ENCODE measurements at regions not wholly inside any gene's neighbourhood (a gene's known extent, or its start where the extent isn't known, plus 50 kb on each side); places are given as distances from the start of the nearest gene placed in this dataset.

DNA sequence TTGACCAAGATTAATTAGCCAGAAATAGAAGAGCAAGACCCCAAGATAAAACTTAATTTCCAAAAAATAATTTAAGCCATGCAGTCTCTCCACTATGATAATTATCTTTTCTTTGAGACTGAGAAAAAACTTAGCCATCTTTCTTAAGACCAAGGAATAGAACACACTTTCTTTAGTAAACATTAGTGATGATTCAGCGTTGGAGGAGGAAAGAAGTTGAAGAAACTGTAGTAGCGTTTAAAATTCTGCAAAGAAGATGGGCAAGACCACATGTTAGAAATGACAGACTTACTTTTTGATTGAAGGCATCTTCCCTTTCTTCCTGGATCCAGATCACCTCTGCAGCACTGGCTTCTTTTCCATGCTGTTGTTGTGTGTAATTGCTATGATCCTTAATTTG, 124.8 kb upstream of the RASSF8 start:
- no peak for DNase-seq

DNA sequence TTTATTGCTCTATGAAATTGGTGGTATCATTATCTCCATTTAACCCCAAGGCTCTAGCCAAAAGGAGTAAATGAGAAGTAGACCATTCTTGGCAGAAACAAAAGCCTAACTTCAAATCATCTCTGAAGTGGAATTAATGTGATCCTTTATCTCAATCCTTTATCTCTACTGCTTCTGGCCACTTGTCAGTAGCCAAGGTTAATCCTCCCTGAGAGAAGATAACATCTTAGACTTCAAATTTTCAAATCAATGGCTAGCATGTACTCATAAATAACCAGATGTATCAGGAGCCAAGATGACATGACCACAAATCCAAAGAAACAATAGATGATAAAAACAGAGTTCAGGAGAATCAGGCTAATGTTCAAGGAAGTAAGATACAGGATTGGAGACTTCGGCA, 123.1 kb upstream of the RASSF8 start:
- DNase-seq: no peak

DNA sequence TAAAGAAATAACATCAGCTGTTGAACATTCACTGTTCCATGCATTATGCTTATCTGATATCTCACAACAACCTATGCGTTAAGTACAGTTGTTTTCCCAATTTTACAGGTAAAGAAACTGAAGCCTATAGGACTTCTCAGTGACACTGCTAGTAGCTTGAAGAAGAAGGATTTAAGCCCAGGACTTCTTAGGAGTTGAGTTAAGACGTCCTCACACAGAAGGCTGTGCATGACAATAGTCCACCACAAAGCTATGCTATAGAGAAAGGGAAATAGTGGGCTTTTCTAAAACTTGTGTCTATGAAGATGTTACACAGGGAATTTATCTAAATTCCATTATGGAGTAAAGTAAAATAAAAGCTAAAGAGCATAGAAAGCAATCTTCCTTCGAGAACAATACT, 120.5 kb upstream of the RASSF8 start:
- no peak for DNase-seq

DNA sequence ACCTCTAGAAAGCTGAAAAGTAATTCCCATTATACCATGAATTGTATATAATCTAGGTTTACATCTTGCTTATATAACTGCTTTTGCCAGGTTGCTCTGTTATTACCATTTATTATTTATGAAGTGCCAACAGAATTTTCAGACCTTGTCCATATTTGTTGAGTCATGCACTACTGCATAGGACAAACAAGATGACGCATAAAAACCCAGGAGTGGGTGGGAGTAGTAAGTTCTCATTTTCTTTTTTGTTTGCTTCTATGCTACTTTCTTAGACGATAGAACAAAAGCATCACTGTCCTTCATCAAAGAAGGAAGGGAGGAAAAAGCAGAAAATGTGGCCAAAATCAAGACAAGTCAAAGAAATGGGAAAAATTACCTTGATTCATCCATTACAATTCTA, 119.0 kb upstream of the RASSF8 start:
- no peak for DNase-seq

DNA sequence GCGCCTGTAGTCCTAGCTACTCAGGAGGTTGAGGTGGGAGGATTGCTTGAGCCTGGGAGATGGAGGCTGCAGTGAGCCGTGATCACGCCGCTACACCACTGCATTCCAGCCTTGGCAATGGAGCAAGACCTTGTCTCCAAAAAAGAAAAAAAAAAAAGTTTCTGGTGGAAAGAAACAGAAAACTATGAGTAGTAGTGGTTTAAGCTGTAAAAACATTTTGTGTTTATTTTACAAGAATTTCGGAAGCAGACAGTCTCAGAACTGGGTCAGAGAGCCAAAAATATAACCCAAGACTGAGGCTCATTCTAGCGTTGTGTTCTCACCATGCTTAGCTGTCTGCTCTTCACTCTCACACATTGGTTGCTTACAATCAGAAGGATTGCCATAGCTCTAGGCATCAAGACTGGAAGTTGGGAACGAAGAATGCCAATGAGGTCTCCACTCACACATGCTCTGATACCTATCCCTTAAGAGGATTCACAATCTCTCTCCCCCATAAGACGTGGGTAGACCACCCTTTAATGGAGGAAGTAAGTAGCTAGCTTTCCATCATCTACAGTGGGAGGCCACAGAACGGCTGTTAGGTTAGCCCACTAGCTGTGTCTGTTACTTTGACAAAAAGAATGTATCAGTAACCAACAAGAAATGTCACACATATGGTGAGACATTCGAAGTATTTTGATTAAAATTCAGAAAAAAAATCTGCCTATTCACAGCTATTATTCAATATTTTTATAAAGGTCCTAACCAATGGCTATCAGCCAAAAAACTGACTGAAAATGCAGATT, 117.6 kb upstream of the RASSF8 start:
- DNase-seq: no peak

DNA sequence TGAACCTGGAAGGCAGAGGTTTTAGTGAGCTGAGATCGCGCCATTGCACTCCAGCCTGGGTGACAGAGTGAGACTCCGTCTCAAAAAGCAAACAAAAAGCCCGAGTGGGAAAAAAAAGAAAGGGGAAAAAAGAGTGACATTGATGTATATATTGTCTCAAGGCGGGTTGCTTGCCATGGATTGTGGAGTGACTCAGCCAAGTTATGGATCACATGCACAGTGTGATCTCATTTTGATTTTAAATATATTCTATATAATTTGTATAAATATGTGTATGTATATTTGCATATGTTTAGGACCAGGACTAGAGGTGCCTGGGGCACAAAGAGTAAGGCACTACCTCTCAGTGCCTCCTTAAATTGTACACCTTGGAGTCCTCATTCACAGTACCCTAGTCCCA, 116.2 kb upstream of the RASSF8 start:
- DNase-seq: no peak

DNA sequence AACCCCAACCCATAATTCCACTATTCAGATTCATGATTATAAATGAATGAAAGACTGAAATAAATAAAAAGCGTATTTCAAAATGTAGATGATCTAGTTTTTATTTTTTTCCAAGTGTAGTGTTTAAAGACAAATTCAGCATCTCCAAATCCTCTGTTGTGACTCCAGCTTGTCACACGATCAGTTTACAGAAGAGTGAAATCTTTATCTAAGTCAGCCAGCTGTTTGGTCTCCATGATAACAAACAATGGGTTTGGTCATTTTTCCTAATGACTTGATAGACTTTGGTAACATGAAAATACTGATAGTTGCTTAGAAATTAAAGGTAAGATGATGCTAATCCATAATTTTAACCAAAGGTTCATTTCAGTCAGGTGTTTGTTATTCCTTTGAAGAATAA, 114.5 kb upstream of the RASSF8 start:
- no peak for DNase-seq

DNA sequence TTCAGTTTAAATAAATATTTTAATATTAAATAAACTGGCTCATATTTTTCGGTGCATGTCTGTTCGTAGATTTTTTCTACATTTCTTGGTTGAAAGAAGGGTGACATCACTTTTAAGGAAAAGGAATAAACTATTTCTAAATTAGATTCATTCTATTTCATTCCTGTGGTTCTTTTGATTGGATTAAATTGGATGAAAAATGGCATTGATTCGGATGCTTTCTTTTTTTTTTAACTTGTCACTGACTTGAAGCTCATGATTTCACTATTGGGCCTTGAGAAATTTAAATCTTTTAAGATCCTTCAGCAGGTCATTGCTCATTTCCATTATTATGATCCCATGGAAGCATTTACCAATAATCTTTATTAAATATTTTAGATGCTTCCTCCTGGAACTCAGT, 113.1 kb upstream of the RASSF8 start:
- DNase-seq: no peak

DNA sequence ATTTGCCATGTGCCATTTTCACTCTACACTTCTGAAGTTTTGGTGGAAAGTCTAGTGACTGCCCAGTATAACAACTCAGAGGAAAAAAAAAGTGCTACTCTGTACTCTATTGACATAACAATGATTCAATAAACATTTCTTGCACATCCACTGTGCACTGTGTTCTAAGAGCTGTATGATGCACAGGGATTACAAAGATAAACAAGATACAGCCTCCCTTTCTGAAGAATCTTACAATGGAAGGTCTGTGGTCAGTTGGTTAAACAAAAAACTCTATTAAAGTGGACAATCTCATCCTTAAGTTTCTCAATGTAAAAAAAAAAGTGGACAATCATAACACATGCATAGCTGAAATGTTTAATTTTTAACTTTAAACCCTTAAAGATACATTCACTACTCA, 105.7 kb upstream of the RASSF8 start:
- DNase-seq: no peak

DNA sequence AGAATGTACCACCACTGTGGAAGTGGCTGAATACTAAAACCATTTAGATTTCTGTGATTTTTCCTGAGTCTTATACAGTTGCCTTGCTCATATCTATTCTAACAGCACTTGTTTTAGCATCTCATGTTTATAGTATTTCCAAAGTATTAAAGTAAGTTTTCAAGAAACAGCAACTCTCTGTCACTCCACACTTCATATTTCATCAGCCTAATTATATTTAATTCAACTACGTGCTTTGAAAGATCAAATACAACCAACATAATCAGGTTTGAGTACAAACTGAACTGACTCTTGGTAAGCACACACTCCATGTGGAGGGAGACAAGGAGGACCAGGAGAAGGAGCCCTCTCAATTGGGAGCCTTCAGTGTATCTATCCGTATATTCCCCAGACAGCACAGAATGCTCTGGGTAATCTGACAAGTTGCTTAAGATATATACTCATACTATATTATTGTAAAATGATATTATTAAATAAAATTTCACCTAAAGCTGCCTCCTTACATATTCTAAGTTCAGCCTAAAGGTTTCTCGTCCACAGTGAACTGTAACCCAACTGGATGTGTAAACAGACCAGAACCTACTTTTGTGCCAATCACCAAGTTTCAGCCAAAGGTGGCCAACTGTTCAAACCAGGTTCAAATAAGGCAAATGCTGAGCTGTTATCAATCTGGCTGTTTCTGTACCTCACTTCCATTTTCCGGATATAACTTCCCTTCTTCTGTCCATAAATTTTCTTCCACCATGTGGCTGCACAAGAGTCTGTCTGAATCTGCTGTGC, 105.0 kb upstream of the RASSF8 start:
- DNase-seq: no peak

DNA sequence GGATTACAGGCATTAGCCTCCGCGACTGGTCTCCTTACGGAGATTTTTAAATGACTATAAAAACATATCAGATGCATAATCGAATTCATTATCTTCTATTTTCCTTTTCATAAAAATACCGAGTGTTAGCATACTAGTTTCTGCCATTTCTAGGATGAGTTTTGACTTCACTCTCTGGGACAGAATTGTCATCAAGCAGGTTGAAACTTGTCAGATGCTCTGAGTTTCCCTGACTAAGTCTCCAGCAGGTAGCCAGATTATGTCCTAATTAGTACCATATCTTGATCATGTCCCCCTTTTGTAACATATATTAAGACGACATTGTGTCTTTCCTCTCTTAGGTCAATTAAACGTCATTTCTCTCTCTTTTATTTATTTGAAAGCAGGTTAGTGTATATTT, 103.5 kb upstream of the RASSF8 start:
- DNase-seq: no peak

DNA sequence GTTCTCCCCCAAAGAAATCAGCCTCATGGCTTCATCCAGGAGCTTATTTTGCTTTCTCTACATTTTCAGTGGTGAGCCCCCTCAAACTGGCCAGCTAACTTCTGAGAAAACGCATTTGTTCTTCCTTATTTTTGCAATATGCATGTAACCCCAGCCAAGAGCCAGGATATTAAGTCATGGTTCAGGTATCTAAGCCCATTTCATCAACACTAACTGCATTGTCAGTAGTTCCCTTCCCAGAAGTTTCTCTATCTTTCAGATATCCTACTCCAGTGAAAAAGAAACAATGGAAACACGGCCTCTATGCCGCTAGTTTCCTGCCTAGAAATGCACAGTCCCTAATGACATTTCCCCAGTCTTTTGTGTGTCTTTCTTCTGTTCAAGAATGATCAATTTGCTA, 102.8 kb upstream of the RASSF8 start:
- no peak for DNase-seq

DNA sequence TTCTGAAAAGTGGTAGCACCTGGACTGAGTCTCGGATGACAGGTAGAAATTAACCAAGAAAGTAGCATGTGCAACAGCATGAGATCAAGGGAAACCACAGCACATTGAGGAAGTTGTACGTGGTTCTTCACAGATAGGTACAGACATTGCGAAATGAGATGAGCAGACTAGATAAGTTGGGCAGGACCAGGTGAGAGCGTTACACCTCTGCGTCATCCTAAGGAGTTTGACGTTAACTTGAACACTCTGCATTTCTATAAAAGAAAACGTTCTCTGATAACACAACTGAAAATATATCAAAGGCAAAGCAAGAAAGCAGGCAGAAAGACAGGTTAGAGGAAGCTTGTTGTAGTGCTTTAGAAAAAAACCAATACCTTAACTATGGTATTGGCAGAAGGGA, 98.5 kb upstream of the RASSF8 start:
- DNase-seq: no peak

DNA sequence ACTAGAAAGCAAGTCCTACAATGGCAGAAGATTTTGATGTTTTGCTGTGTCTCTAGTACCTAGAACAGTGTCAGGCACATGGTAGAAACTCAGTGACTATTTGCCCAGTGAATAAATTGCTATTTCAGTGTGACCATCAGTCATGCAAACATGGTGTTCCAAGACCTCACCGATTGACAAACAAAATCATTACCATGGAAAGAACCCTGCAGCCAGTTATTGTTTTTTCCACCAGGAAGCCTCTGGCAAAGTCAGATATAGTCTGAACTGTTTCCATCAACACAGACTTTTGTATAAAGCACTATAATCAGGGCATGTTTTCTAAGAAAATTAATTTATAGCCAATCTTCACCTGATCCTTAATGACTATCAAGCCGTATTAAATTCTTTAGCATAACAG, 97.3 kb upstream of the RASSF8 start:
- DNase-seq: no peak

DNA sequence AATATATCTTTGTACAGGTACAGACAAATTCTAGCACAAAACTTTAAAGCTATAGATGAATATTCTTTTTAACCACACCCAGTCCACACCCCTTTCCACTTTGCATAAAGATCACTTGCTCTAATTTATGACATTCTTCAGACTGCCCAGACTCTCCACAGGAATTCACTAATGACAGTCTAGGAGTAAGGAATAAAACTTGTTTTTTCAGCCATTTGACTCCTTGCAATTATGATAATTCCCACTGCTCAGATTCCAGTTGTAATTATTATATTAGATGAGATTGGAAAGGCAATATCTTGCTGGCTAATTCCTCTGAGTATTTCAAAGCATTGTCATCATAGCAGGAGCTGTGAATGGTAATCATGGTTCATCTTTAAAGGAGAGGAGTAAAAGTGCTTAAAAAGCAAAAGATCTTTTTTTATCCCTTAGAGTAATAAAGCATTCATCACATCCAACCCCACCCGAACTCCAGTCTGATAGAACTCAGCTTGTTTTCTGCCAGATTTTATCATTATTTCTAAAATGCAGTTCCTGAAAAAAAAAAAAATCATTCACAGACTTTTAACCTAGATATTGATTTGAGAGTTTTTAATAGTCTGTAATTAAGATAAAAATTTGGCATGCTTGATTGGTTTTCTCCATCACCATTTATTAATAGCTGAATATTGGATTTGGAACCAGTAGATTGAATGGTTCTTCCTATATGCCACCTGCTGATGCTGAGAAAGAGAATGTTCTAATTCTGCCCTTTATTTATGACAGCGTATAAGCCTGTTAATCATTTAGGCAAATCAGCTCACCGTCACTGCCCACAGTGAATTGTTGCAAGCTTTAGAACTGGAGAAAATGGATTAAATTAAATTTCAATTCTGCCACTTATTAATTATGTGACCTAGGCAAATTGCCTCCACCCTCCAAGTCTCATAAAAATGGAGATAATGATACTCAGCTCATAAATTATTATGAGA, 93.9 kb upstream of the RASSF8 start:
- DNase-seq: no peak

DNA sequence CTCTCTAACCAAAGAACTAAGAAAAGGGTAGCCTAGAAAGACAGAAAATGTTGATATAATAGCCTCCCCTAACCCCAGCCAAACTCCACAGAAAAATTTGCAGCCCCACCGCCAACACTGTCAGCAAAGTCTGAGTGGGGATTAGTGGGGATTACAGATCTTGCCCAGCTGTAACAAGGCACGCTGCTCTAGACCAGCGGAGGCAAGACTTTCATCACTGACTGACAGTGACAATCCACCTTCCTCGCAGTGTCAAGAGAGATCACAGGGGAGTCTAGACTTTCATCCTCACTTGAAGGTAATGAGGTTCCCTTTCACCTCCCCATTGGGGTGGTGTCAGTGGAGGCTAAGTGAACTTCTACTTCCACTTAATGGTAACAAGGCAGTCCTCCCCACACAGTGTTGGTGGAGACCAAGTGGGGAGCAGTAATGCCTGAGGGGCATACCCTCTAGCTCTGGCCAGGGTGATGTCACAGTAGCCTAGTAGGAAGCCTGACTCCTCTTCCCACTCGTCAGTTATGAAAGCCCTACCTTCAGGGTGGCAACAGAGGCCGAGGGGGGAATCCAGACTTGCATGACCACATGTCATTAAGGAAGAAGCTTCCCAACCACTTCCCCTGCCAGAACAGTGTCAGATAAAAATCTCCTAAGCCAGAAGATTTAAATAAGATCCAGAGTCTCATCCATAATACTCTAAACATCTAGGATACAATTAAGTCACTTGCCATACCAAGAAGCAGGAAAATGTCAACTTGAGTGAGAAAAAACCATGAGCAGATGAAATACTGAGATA, 91.7 kb upstream of the RASSF8 start:
- no peak for DNase-seq

DNA sequence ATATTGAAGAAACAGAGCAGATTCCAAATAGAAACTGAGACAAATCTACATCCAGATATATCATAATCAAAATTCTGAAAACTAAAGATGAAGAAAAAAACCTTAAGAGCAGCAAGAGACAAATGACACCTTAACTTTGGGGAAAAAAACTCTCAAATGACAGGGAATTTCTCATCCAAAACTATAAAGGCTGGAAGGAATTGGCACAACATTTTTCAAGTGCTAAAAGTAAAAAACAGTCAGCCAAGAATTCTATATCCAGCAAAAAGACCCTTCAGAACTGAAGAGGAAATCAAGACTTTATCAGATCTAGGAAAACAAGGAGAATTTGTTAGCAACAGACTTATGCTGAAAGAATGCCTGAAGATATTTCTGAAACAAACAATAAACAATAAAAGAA, 90.3 kb upstream of the RASSF8 start:
- no peak for DNase-seq

DNA sequence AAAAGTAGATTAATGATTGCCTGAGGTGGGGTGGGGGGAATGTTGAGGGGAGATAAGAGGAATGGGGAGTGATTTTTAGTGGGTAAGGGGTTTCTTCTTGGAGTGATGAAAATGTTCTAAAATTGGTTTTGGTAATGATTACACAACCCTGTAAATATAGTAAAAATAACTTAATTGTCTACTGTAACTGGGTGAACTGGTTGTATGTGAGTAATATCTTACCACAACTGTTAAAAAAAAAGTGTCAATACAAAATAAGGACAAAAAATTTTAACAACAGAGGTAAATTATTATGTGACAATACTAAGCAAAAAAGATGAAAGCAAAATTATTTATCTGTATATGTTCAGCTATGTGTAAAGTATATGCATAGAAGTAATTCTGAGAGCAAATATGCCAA, 86.3 kb upstream of the RASSF8 start:
- DNase-seq: no peak

DNA sequence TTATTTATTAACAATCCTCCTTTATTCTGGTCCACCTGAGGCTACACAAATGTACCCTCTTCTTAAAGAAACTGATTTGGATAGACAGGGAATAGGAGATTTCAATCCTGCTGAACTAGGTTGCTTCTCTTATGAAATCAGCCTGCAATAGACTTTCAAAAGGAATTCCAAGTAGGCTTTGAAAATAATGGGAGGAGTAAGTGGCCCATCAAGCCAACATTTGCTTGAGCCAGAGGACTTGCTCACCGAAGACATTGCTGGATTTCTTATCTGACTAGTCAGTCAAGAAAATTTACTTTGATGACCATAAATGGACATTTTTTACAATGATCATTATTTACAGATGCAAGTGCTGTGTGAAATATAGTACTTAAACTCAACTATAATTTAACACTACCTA, 82.8 kb upstream of the RASSF8 start:
- DNase-seq: no peak

DNA sequence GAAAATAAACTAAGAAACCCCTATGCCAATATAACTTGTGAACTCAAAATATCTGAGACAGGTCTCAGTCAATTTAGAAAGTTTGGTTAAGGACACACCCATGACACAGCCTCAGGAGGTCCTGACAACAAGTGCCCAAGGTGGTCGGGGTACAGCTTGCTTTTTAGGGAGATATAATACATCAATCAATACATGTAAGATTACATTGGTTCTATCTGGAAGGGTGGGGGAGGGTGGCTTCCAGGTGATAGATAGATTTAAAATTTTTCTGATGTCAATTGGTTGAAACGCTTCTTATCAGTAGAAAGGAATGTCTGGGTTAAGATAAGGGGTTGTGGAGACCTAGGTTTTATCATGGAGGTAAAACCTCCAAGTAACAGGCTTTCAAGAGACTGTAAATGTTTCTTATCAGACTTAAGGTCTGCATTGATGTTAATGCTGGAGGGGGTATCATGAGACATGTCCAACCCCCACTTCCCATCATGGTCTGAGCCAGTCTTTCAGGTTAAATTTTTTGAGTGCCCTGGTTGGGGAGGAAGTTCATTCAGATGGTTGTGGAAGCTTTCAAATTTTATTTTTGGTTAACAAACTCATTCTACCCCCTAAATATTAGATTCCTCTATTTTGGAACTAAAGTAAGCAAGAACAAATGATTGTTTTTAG, 82.0 kb upstream of the RASSF8 start:
- no peak for DNase-seq

DNA sequence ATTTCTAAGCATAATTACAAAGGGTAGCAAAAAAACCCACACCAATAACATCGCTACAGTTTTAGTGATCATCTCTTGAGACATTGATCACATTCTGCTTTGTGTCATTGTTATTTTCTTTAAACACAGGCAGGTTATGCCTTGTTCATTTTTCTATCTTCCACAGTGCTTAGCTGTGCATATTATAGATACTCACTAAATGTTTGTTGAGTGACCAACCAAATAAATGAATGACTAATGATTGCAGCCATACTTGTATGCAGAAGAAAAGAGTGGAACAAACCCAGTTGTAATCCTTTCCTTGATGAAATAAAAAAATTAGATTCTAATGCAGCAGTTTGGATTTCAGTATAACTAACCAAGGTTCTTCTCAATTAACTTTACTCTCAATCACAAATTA, 81.0 kb upstream of the RASSF8 start:
- no peak for DNase-seq

DNA sequence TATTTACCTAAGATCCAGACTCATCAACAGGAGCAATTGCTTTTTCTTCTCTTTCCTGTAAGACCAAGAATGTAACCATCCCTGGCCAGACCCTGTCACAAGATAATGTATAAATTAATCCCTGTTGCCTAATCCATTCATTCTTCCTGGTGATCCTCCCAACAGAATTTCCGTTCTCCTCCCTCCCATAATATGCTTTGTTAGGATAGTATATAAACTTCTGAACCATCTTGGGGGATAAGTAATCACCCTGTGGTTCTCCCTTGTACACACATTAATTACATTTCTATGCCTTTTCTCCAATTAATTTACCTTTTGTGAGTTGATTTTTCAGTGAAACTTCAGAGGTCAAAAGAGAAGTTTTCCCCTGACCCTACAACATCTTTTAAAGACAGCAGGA, 76.2 kb upstream of the RASSF8 start:
- no peak for DNase-seq
